ENCODE measurements at regions not wholly inside any gene's neighbourhood (a gene's known extent, or its start where the extent isn't known, plus 50 kb on each side); places are given as distances from the start of the nearest gene placed in this dataset.

DNA sequence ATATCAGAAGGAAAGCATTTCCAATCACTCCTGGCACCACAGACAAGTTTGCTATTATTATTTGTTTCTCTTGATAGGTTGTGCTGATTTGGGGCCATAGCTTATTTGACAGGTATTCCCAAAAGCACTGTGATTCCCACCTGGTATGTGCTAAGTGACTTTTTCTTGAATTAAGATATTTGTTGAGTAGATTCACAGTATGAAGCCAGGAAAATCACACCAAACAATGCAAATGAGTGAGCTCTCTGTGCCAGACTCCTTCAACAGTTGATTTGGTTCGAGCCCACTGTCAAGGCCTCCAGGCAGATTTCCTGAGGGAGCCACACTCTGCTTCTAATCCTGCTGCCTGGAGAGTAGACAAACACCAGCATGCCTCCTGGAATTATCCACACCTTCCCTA, 253.0 kb upstream of the POU2AF2 start:
- Mint-ChIP-seq H3K27me3 (ENCODE audit: insufficient read depth) (peaks cover 7% of the 10 kb centered on the region), H3K9me3 (no peaks in the 10 kb centered on the region), H3K4me3 (no peak overlapping the region), H3K4me1 (ENCODE audit: low read depth) (no peaks in the 10 kb centered on the region), H3K36me3 (ENCODE audit: low read depth) (no peaks in the 10 kb centered on the region), H3K27ac (no peak overlapping the region)
- DNase-seq (ENCODE audit: low spot score): no peak
- intact Hi-C loops (cut with micrococcal nuclease): no loop called here

DNA sequence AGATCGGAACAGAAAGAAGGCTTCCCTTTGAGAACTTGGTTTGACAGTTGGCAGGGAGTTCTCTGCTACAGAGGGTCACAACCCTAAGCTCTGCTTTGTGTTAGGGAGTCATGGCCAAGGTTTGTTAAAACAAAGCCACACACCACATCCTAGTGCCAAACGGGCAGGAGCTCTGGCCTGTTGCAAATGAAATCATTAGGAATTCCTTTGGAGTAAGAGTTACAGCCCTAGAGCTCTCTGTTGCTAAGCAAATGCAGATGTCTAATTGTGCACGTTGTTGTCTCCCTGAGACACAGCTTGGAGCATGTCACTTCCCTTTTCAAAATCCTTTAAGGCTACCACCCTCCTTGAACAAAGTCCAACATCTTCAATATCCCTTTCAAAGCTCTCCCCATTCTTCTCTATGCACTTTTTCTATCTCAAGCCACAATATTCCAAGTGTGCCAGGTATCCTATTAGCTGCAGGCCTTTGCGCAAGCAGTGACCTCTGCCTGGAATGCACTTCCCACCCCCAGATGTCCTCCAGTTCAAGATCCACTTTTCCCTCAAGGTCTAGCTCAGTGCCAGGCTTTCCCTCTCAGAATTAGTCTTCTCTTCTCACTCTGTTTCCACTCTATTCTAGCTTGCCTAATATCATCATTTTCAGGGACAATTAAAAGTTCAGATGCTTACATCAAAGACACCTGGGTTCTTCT, 253.7 kb upstream of the POU2AF2 start:
- Mint-ChIP-seq H3K27ac (no peak overlapping the region), H3K36me3 (ENCODE audit: low read depth) (no peaks in the 10 kb centered on the region), H3K4me3 (no peak overlapping the region)

DNA sequence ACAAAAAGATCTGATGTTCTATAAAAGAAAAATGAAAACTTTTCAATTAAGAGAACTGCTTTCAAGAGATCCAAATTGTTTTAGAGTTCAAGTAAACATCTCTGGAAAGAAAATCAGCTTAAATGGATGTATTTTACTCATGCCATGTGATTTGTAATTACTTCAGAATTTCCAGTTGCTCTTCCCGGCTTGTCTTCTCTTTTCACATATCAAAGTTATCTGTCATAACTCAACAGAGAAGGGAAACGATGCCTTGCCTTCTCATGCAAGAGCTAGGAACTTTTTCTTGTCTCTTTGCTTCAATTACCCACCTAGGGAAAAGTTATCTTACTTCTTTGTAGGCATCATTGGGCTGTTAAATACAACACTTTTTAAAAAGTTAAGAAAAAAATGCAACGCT, 255.2 kb upstream of the POU2AF2 start:
- Mint-ChIP-seq H3K9me3 (no peaks in the 10 kb centered on the region), H3K27ac (no peak overlapping the region), H3K27me3 (ENCODE audit: insufficient read depth) (peaks cover 2% of the 10 kb centered on the region), H3K4me1 (ENCODE audit: low read depth) (no peaks in the 10 kb centered on the region), H3K4me3 (no peak overlapping the region), H3K36me3 (ENCODE audit: low read depth) (no peaks in the 10 kb centered on the region)
- intact Hi-C loops (cut with micrococcal nuclease): no loop called here
- no peak for DNase-seq (ENCODE audit: low spot score)

More for the DNA sequence above, 253.7 kb upstream of the POU2AF2 start:
- H3K4me1 Mint-ChIP-seq (ENCODE audit: low read depth): no peaks in the 10 kb centered on the region
- intact Hi-C loops (cut with micrococcal nuclease): no loop called here
- H3K27me3 Mint-ChIP-seq (ENCODE audit: insufficient read depth): peaks cover 6% of the 10 kb centered on the region
- DNase-seq (ENCODE audit: low spot score): no peak
- H3K9me3 Mint-ChIP-seq: no peaks in the 10 kb centered on the region

DNA sequence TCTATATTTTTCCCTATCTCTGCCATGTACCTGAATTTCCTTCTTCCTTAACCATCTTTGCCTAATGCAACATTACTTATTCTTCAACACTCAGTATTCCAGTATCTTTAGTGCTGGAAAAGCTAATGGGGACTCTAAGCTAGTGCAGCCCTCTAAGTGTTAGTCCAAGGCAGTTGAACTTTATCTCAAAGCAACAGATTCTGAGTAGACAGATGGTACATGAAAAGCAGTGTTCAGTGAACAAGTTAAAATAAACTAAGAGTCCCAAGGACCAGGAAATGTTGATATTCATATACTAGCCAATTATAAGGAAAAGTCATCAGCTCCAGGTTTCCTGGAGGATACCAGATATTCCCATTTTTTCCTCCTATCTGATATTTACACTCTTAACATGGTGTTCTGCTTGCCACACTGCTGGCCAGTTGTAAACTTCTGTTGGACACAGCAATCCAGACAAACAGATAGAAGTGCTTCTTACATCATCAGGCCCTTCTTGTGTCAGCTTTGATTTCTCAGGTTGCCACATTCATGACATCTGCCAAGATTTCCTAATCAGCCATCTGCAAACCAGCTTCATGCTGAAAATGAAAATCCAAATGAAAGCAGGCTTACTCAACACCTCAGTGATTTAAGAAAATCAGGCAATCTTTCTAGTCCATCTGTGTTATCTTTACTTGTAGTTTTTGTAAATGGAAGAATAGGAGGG, 255.9 kb upstream of the POU2AF2 start:
- intact Hi-C loops (cut with micrococcal nuclease): no loop called here
- H3K36me3 Mint-ChIP-seq (ENCODE audit: low read depth): no peaks in the 10 kb centered on the region
- no peak for DNase-seq (ENCODE audit: low spot score)

DNA sequence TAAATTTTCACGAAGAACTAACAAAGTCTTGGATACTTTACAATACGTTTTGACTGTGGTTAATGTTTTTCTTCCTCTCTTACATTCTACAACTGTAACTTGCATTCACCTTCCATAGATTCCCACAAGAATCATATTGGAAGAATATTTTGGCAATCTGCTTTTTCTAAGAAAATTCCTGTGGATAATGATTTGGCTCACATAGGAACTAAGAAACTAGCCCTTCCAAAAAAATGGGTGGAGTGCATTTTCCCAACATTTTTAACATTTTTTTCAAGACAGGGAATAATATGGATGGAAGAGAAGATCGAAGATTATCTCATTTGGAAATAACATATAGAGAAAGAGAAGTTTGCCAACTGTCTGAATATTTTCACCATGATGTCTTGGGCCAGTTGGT, 256.9 kb upstream of the POU2AF2 start:
- Mint-ChIP-seq H3K9me3 (no peaks in the 10 kb centered on the region), H3K36me3 (ENCODE audit: low read depth) (no peaks in the 10 kb centered on the region), H3K27me3 (ENCODE audit: insufficient read depth) (peaks cover 2% of the 10 kb centered on the region), H3K4me3 (no peak overlapping the region), H3K4me1 (ENCODE audit: low read depth) (no peaks in the 10 kb centered on the region), H3K27ac (no peak overlapping the region)
- no peak for DNase-seq (ENCODE audit: low spot score)
- intact Hi-C loops (cut with micrococcal nuclease): no loop called here

More for the DNA sequence above, 255.9 kb upstream of the POU2AF2 start:
- no peak overlapping the region for H3K27ac Mint-ChIP-seq
- H3K4me1 Mint-ChIP-seq (ENCODE audit: low read depth): no peaks in the 10 kb centered on the region
- H3K9me3 Mint-ChIP-seq: no peaks in the 10 kb centered on the region
- no peak overlapping the region for H3K4me3 Mint-ChIP-seq
- peaks cover 2% of the 10 kb centered on the region for H3K27me3 Mint-ChIP-seq (ENCODE audit: insufficient read depth)

DNA sequence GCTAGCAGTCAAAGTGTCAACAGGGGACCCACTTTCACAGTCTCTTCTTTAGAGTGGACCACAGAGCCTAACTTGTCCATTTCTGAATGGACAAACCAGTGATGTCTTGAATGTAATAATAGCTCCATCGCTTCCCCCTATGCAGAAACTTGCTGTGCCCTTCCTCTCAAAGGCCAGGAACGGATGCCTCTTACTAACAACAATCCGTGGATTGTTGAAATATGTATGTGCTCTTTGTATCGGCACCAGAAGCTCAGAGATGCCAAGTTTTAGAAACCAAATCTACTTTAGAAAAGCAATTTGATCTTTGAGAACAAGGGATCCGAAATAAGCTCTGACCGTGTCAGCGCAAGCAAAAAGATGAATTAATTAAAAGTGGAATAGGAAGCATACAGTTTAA, 259.5 kb upstream of the POU2AF2 start:
- H3K4me3 Mint-ChIP-seq: no peak overlapping the region
- H3K9me3 Mint-ChIP-seq: no peaks in the 10 kb centered on the region
- no peak for DNase-seq (ENCODE audit: low spot score)
- no peak overlapping the region for H3K27ac Mint-ChIP-seq
- intact Hi-C loops (cut with micrococcal nuclease): no loop called here
- H3K36me3 Mint-ChIP-seq (ENCODE audit: low read depth): no peaks in the 10 kb centered on the region
- no peaks in the 10 kb centered on the region for H3K4me1 Mint-ChIP-seq (ENCODE audit: low read depth)
- no peaks in the 10 kb centered on the region for H3K27me3 Mint-ChIP-seq (ENCODE audit: insufficient read depth)

DNA sequence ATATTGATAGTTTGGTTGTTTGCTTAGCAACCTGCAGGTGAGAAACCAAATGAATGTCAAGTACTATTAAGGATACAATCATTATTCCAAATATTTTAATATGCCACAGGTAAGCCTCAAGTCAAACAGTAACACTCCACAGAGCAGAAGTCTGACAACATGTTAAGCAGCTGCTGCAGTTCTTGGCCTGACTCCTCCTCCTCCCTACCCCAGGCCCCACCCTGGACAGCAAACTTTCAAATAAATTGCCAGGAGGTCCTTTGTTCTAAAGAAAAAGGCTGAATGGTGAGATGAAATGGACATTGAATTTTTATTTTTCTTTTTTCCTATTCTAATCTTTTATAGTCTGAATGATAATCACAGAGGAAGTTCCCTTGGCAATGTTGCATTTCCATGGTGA, 260.0 kb upstream of the POU2AF2 start:
- Mint-ChIP-seq H3K9me3 (no peaks in the 10 kb centered on the region), H3K4me1 (ENCODE audit: low read depth) (no peaks in the 10 kb centered on the region), H3K27ac (no peak overlapping the region), H3K27me3 (ENCODE audit: insufficient read depth) (no peaks in the 10 kb centered on the region), H3K36me3 (ENCODE audit: low read depth) (no peaks in the 10 kb centered on the region), H3K4me3 (no peak overlapping the region)
- no peak for DNase-seq (ENCODE audit: low spot score)
- intact Hi-C loops (cut with micrococcal nuclease): no loop called here

DNA sequence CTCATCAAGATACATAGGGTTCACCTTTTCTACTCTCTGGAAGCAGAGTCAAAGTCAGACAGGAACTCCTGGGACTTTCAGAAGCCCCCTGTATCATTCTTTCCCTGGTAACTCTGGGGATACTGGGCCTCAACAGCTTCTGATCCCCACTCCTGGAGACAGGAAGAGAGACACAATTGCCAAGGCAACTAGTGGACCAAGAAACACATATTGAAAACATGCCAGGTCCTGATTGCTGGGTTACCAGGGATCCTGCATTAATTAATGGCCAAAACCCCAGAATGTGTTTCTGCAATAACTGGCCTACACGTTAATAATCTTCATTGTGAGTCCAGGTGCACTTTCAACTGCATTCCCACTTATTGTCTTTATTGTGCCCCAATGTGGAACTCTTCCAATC, 260.8 kb upstream of the POU2AF2 start:
- Mint-ChIP-seq H3K27me3 (ENCODE audit: insufficient read depth) (no peaks in the 10 kb centered on the region), H3K9me3 (no peaks in the 10 kb centered on the region), H3K36me3 (ENCODE audit: low read depth) (no peaks in the 10 kb centered on the region), H3K4me3 (no peak overlapping the region), H3K4me1 (ENCODE audit: low read depth) (no peaks in the 10 kb centered on the region), H3K27ac (no peak overlapping the region)
- no peak for DNase-seq (ENCODE audit: low spot score)
- intact Hi-C loops (cut with micrococcal nuclease): no loop called here

DNA sequence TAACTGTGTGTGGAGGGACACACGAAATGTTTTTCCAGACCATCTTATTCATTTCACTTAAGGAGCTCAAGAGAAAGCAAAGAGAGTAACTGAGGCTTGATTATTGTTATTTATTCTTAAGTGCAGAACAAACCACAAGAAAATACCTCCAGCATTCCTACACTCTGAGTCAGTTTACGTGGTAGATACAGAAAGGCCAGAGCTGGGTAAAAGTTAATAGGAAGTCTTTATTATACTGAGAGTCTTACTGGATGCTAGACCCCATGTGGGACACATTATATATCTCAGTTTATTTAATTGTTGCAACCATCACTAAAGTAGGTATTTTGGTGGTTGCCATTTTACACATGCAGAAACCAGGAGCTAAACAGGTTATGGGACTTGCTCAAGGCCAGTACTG, 261.4 kb upstream of the POU2AF2 start:
- Mint-ChIP-seq H3K4me1 (ENCODE audit: low read depth) (no peaks in the 10 kb centered on the region), H3K9me3 (no peaks in the 10 kb centered on the region), H3K27me3 (ENCODE audit: insufficient read depth) (no peaks in the 10 kb centered on the region), H3K27ac (no peak overlapping the region), H3K4me3 (no peak overlapping the region), H3K36me3 (ENCODE audit: low read depth) (no peaks in the 10 kb centered on the region)
- no peak for DNase-seq (ENCODE audit: low spot score)
- intact Hi-C loops (cut with micrococcal nuclease): no loop called here

DNA sequence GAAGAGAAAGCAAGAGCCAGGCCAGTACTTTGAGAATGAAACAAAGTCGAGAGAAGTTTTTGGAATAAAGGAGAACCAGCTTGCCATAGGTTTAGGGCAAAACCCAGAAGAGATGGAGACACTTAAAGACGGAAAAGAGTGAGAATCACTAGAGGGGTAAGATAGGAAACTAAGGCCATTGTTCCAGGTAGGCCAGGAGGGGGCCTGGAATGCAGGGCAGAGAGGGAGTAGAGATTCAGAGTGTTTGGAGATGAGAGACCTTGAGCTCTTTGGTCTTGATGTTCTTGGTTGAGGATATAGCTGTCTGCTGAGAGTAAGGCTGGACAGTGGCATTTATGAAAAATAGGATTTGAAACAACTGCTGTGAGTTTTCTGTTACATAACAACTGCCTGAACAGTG, 263.3 kb upstream of the POU2AF2 start:
- no peaks in the 10 kb centered on the region for H3K27me3 Mint-ChIP-seq (ENCODE audit: insufficient read depth)
- no peaks in the 10 kb centered on the region for H3K9me3 Mint-ChIP-seq
- H3K27ac Mint-ChIP-seq: no peak overlapping the region
- intact Hi-C loops (cut with micrococcal nuclease): no loop called here
- no peaks in the 10 kb centered on the region for H3K36me3 Mint-ChIP-seq (ENCODE audit: low read depth)
- no peaks in the 10 kb centered on the region for H3K4me1 Mint-ChIP-seq (ENCODE audit: low read depth)
- H3K4me3 Mint-ChIP-seq: no peak overlapping the region
- DNase-seq (ENCODE audit: low spot score): no peak

DNA sequence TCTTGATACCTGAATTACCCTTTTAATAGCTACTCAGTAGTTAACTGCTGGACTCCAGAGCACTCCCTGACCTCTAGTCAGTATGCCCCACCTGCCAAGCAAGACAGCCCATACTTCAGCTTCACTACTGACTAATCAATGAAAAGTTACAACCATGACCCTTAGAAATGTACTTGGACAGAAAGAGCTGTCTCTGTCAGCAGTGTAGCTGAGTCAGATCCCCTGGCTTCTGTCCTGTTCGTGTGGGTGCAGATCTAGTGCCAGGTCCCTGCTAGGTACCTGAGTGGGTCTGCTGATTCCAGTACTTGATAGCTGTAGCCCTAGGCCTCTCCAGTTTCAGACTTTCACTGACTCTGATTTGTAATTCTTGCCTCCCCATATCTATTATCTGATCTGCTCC, 265.8 kb upstream of the POU2AF2 start:
- H3K4me3 Mint-ChIP-seq: no peak overlapping the region
- DNase-seq (ENCODE audit: low spot score): no peak
- intact Hi-C loops (cut with micrococcal nuclease): no loop called here
- no peaks in the 10 kb centered on the region for H3K9me3 Mint-ChIP-seq
- H3K27ac Mint-ChIP-seq: no peak overlapping the region
- H3K36me3 Mint-ChIP-seq (ENCODE audit: low read depth): no peaks in the 10 kb centered on the region
- no peaks in the 10 kb centered on the region for H3K4me1 Mint-ChIP-seq (ENCODE audit: low read depth)
- no peaks in the 10 kb centered on the region for H3K27me3 Mint-ChIP-seq (ENCODE audit: insufficient read depth)

DNA sequence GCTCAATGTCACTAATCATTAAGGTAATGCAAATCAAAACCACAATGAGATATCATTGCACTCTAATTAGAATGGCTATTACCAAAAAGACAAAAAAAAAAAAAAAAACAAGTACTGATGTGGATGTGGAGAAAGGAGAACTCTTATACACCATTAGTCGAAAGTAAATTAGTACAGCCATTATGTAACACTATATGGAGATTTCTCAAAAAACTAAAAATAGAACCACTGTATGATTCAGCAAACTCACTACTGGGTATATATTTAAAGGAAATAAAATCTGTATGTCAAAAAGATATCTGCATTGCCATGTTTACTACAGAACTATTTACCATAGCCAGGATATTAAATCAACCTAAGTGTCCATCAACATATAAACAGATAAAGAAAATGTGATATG, 265.4 kb upstream of the ARHGAP20 start:
- Mint-ChIP-seq H3K9me3 (no peaks in the 10 kb centered on the region), H3K27me3 (ENCODE audit: insufficient read depth) (no peaks in the 10 kb centered on the region), H3K4me3 (no peak overlapping the region), H3K36me3 (ENCODE audit: low read depth) (no peaks in the 10 kb centered on the region), H3K4me1 (ENCODE audit: low read depth) (no peaks in the 10 kb centered on the region), H3K27ac (no peak overlapping the region)
- no peak for DNase-seq (ENCODE audit: low spot score)
- intact Hi-C loops (cut with micrococcal nuclease): no loop called here

DNA sequence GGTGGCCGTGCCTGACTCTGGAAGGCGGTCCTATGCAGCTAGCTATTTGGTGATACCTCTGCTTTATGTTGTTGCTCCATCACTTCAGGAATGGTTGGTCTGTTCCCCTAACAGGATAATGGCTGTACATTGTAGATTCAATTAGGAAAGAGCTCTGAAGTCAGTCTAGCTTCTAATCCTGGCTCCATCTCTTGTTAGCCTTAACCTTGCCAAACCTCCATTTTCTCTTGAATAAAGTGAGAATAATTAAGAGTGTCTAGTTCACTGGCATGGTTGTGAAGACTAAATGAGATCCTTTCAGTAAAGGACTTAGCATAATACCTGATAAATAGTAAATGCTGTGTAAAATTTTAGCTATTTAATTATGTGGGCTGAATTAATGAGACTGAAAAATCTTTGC, 262.5 kb upstream of the ARHGAP20 start:
- no peaks in the 10 kb centered on the region for H3K36me3 Mint-ChIP-seq (ENCODE audit: low read depth)
- no peaks in the 10 kb centered on the region for H3K27me3 Mint-ChIP-seq (ENCODE audit: insufficient read depth)
- no peak for DNase-seq (ENCODE audit: low spot score)
- no peaks in the 10 kb centered on the region for H3K4me1 Mint-ChIP-seq (ENCODE audit: low read depth)
- intact Hi-C loops (cut with micrococcal nuclease): no loop called here
- H3K9me3 Mint-ChIP-seq: no peaks in the 10 kb centered on the region
- H3K27ac Mint-ChIP-seq: no peak overlapping the region
- no peak overlapping the region for H3K4me3 Mint-ChIP-seq

Measured in activated T-helper 1 cell treated with anti-CD3 and anti-CD28 coated beads, Interleukin-12 subunit alpha, Interleukin-12 subunit beta, Interleukin-2, Interleukin-4 antibody, amounts not matched to agents 30 ng/mL and 10 ng/mL and 1 ng/mL, durations not matched to agents 14 hours and 24 hours and 36 hours (primary cell).